CD4-positive, CD25-positive, alpha-beta regulatory T cell (primary cell): ENCODE measurements at regions not wholly inside any gene's neighbourhood (a gene's known extent, or its start where the extent isn't known, plus 50 kb on each side); places are given as distances from the start of the nearest gene placed in this dataset.

Experiments used
- ATAC-seq, 2 donors: fragments of 150-1000 bp; cut with Tn5 transposase; one replicate each; pipeline ENCODE4 v1.10.0; 2021; ENCODE audit warnings: low read depth in 2 of 2, moderate number of reproducible peaks in 2 of 2, moderate library complexity in 1 of 2
- DNase-seq, 3 donors: peaks; one replicate each; pipeline versions ENCODE4 v3.0.0 to v3.0.0-alpha.2; 2012 to 2022; ENCODE audit warnings: mixed read lengths in 1 of 3
- H3K27ac ChIP-seq: one replicate; pipeline ENCODE4 v1.7.0; 2013; ENCODE audit warnings: mild to moderate bottlenecking, low read length; ENCODE audit not compliant: insufficient read depth, poor library complexity, severe bottlenecking
- H3K27me3 ChIP-seq: one replicate; pipeline ENCODE4 v1.7.0; 2013; ENCODE audit warnings: low read length; ENCODE audit not compliant: control insufficient read depth, insufficient read depth
- H3K36me3 ChIP-seq: one replicate; pipeline ENCODE4 v1.7.0; 2013; ENCODE audit warnings: mild to moderate bottlenecking, low read length, moderate library complexity; ENCODE audit not compliant: control insufficient read depth, insufficient read depth
- H3K4me1 ChIP-seq: 2 replicates; pipeline ENCODE4 v1.7.0; 2013; ENCODE audit warnings: mild to moderate bottlenecking, low read length; ENCODE audit not compliant: insufficient read depth, control insufficient read depth, poor library complexity, severe bottlenecking
- H3K4me3 ChIP-seq: one replicate; pipeline ENCODE4 v1.7.0; 2013; ENCODE audit warnings: low read depth, mild to moderate bottlenecking, low read length, moderate library complexity
- H3K9me3 ChIP-seq, 2 experiments: 1 replicate in 1 of 2; 2 replicates in 1 of 2; pipeline ENCODE4 v1.7.0; 2013; ENCODE audit warnings: low read length in 2 of 2, mild to moderate bottlenecking in 1 of 2, moderate library complexity in 1 of 2; ENCODE audit not compliant: control insufficient read depth in 2 of 2
- H3K27ac Mint-ChIP-seq, 3 donors: one replicate each; pipeline ENCODE4 v1.8.0; 2020 to 2022; ENCODE audit warnings: mild to moderate bottlenecking in 3 of 3, mixed read lengths in 3 of 3, moderate library complexity in 2 of 3
- H3K27me3 Mint-ChIP-seq: one replicate; pipeline ENCODE4 v1.8.0; 2022; ENCODE audit warnings: mild to moderate bottlenecking, mixed read lengths
- H3K36me3 Mint-ChIP-seq: one replicate; pipeline ENCODE4 v1.8.0; 2020; ENCODE audit warnings: mixed read lengths
- H3K4me1 Mint-ChIP-seq, 4 donors: one replicate each; pipeline ENCODE4 v1.8.0; 2020 to 2022; ENCODE audit warnings: mixed read lengths in 4 of 4, mild to moderate bottlenecking in 1 of 4
- H3K4me3 Mint-ChIP-seq, 4 donors: one replicate each; pipeline ENCODE4 v1.8.0; 2020 to 2022; ENCODE audit warnings: mild to moderate bottlenecking in 4 of 4, mixed read lengths in 4 of 4, moderate library complexity in 3 of 4
- H3K9me3 Mint-ChIP-seq, 7 donors: one replicate each; pipeline ENCODE4 v1.8.0; 2020 to 2022; ENCODE audit warnings: mixed read lengths in 7 of 7, mild to moderate bottlenecking in 3 of 7, moderate library complexity in 2 of 7

- ATAC-seq (no peak), DNase-seq (no peak)
- Histone ChIP-seq H3K27me3 (no peaks in the 10 kb centered on the region), H3K4me3 (no peak overlapping the region), H3K36me3 (no peaks in the 10 kb centered on the region), H3K27ac (no peak overlapping the region), H3K9me3 (no peaks in the 10 kb centered on the region), H3K4me1 (no peaks in the 10 kb centered on the region)
- H3K4me1 Mint-ChIP-seq = no peaks in the 10 kb centered on the region
- H3K4me3 Mint-ChIP-seq = no peak overlapping the region
- peaks cover 10% of the 10 kb centered on the region for H3K27me3 Mint-ChIP-seq
- H3K36me3 Mint-ChIP-seq = no peaks in the 10 kb centered on the region
- no peak overlapping the region for H3K27ac Mint-ChIP-seq
- H3K9me3 Mint-ChIP-seq = peaks cover 0 to 2% (median 0%) of the 10 kb centered on the region in 7 donors
These were observed 88.1 kb upstream of the STARD13 start for GRCh38 chr13:33373624-33374023.

- H3K36me3 ChIP-seq = no peaks in the 10 kb centered on the region
- no peak overlapping the region for H3K27ac ChIP-seq
- H3K36me3 Mint-ChIP-seq = no peaks in the 10 kb centered on the region
- H3K27me3 Mint-ChIP-seq = peaks cover 10% of the 10 kb centered on the region
- ATAC-seq (no peak), DNase-seq (no peak)
- H3K4me1 ChIP-seq = no peaks in the 10 kb centered on the region
- peaks cover 0 to 2% (median 0%) of the 10 kb centered on the region in 7 donors for H3K9me3 Mint-ChIP-seq
- H3K27ac Mint-ChIP-seq = no peak overlapping the region
- no peaks in the 10 kb centered on the region for H3K9me3 ChIP-seq
- H3K4me3 ChIP-seq = no peak overlapping the region
- no peaks in the 10 kb centered on the region for H3K27me3 ChIP-seq
- no peak overlapping the region for H3K4me3 Mint-ChIP-seq
- no peaks in the 10 kb centered on the region for H3K4me1 Mint-ChIP-seq
These were observed 89.9 kb upstream of the STARD13 start for GRCh38 chr13:33375421-33375820.

GRCh38 chr13:33376212-33376611 is 90.7 kb upstream of the STARD13 start:
- DNase-seq = no peak
- Histone ChIP-seq H3K27ac (no peak overlapping the region), H3K4me1 (no peaks in the 10 kb centered on the region), H3K9me3 (no peaks in the 10 kb centered on the region), H3K27me3 (no peaks in the 10 kb centered on the region), H3K36me3 (no peaks in the 10 kb centered on the region), H3K4me3 (no peak overlapping the region)
- H3K27ac Mint-ChIP-seq = no peak overlapping the region
- no peaks in the 10 kb centered on the region for H3K36me3 Mint-ChIP-seq
- ATAC-seq = no peak
- H3K9me3 Mint-ChIP-seq = peaks cover 0 to 2% (median 0%) of the 10 kb centered on the region in 7 donors
- no peaks in the 10 kb centered on the region for H3K4me1 Mint-ChIP-seq
- no peak overlapping the region for H3K4me3 Mint-ChIP-seq
- H3K27me3 Mint-ChIP-seq = peaks cover 10% of the 10 kb centered on the region

- no peaks in the 10 kb centered on the region for H3K4me1 Mint-ChIP-seq
- ATAC-seq = no peak
These were observed 91.9 kb upstream of the STARD13 start for GRCh38 chr13:33377411-33377810.

GRCh38 chr13:33377825-33378224 is 92.3 kb upstream of the STARD13 start:
- Histone ChIP-seq H3K4me1 (no peaks in the 10 kb centered on the region), H3K9me3 (no peaks in the 10 kb centered on the region), H3K36me3 (no peaks in the 10 kb centered on the region), H3K4me3 (no peak overlapping the region), H3K27ac (no peak overlapping the region), H3K27me3 (no peaks in the 10 kb centered on the region)
- Mint-ChIP-seq H3K4me1 (no peaks in the 10 kb centered on the region), H3K9me3 (peaks cover 0 to 2% (median 0%) of the 10 kb centered on the region in 7 donors), H3K4me3 (no peak overlapping the region), H3K27me3 (peaks cover 14% of the 10 kb centered on the region), H3K36me3 (no peaks in the 10 kb centered on the region), H3K27ac (no peak overlapping the region)
- no peak for ATAC-seq
- no peak for DNase-seq

More at GRCh38 chr13:33377411-33377810, 91.9 kb upstream of the STARD13 start:
- peaks cover 0 to 2% (median 0%) of the 10 kb centered on the region in 7 donors for H3K9me3 Mint-ChIP-seq
- Histone ChIP-seq H3K27ac (no peak overlapping the region), H3K36me3 (no peaks in the 10 kb centered on the region), H3K4me1 (no peaks in the 10 kb centered on the region), H3K4me3 (no peak overlapping the region), H3K27me3 (no peaks in the 10 kb centered on the region), H3K9me3 (no peaks in the 10 kb centered on the region)
- DNase-seq = no peak
- H3K27me3 Mint-ChIP-seq = peaks cover 13% of the 10 kb centered on the region
- no peaks in the 10 kb centered on the region for H3K36me3 Mint-ChIP-seq
- no peak overlapping the region for H3K4me3 Mint-ChIP-seq
- H3K27ac Mint-ChIP-seq = no peak overlapping the region

- ATAC-seq (no peak), DNase-seq (no peak)
- Mint-ChIP-seq H3K4me1 (no peaks in the 10 kb centered on the region), H3K9me3 (peaks cover 0 to 2% (median 0%) of the 10 kb centered on the region in 7 donors), H3K36me3 (no peaks in the 10 kb centered on the region), H3K4me3 (no peak overlapping the region), H3K27ac (no peak overlapping the region), H3K27me3 (peaks cover 14% of the 10 kb centered on the region)
- H3K4me3 ChIP-seq = no peak overlapping the region
- no peaks in the 10 kb centered on the region for H3K27me3 ChIP-seq
- H3K27ac ChIP-seq = no peak overlapping the region
- no peaks in the 10 kb centered on the region for H3K9me3 ChIP-seq
- H3K36me3 ChIP-seq = no peaks in the 10 kb centered on the region
- H3K4me1 ChIP-seq = no peaks in the 10 kb centered on the region
These were observed 94.1 kb upstream of the STARD13 start for GRCh38 chr13:33379608-33380007.

GRCh38 chr13:33380487-33381079 is 95.0 kb upstream of the STARD13 start:
- no peaks in the 10 kb centered on the region for H3K4me1 ChIP-seq
- no peak for DNase-seq
- H3K27ac Mint-ChIP-seq = peak overlapping the region in 1 of 3 donors; percentile 52
- H3K36me3 ChIP-seq = no peaks in the 10 kb centered on the region
- no peaks in the 10 kb centered on the region for H3K36me3 Mint-ChIP-seq
- no peak overlapping the region for H3K4me3 Mint-ChIP-seq
- no peaks in the 10 kb centered on the region for H3K4me1 Mint-ChIP-seq
- no peak overlapping the region for H3K4me3 ChIP-seq
- H3K27me3 Mint-ChIP-seq = peaks cover 14% of the 10 kb centered on the region
- H3K27ac ChIP-seq = no peak overlapping the region
- H3K9me3 Mint-ChIP-seq = peaks cover 0 to 2% (median 0%) of the 10 kb centered on the region in 7 donors
- no peaks in the 10 kb centered on the region for H3K27me3 ChIP-seq
- ATAC-seq = no peak
- no peaks in the 10 kb centered on the region for H3K9me3 ChIP-seq

GRCh38 chr13:33381180-33381579 is 95.6 kb upstream of the STARD13 start:
- Histone ChIP-seq H3K36me3 (no peaks in the 10 kb centered on the region), H3K27ac (no peak overlapping the region), H3K4me1 (no peaks in the 10 kb centered on the region), H3K4me3 (no peak overlapping the region), H3K9me3 (no peaks in the 10 kb centered on the region), H3K27me3 (no peaks in the 10 kb centered on the region)
- no peak for DNase-seq
- H3K36me3 Mint-ChIP-seq = no peaks in the 10 kb centered on the region
- no peak for ATAC-seq
- H3K9me3 Mint-ChIP-seq = peaks cover 0 to 2% (median 0%) of the 10 kb centered on the region in 7 donors
- no peak overlapping the region for H3K4me3 Mint-ChIP-seq
- no peaks in the 10 kb centered on the region for H3K4me1 Mint-ChIP-seq
- H3K27me3 Mint-ChIP-seq = peaks cover 14% of the 10 kb centered on the region
- H3K27ac Mint-ChIP-seq = no peak overlapping the region
